DOHH2 (cell line): ENCODE measurements at regions not wholly inside any gene's neighbourhood (a gene's known extent, or its start where the extent isn't known, plus 50 kb on each side); places are given as distances from the start of the nearest gene placed in this dataset.
"Not testable (repeated sequence)": the region's sequence is repeated elsewhere in the genome, so short reads cannot be mapped to it uniquely, and the experiment has no call there.

Source experiments
- H3F3A ChIP-seq: fragments of 200-600 bp; sonication (generic), shearing (Covaris generic); 2 replicates; pipeline ENCODE4 v1.6.0; 2016; ENCODE audit warnings: antibody characterized with exemption, mild to moderate bottlenecking; ENCODE audit not compliant: control insufficient read depth, insufficient read depth
- H3K27ac ChIP-seq: fragments of 200-600 bp; sonication (generic); 2 replicates; pipeline ENCODE4 v1.5.1; 2014; ENCODE audit warnings: low read depth, mild to moderate bottlenecking, low read length, moderate library complexity
- H3K27me3 ChIP-seq: fragments of 200-600 bp; sonication (generic); 2 replicates; pipeline ENCODE4 v1.6.1; 2014; ENCODE audit warnings: mild to moderate bottlenecking, low read length, mixed read lengths; ENCODE audit not compliant: control insufficient read depth
- H3K36me3 ChIP-seq: fragments of 200-600 bp; sonication (generic); 2 replicates; pipeline ENCODE4 v1.6.1; 2014; ENCODE audit warnings: mild to moderate bottlenecking, low read length, moderate library complexity, mixed read lengths; ENCODE audit not compliant: control insufficient read depth
- H3K4me1 ChIP-seq: fragments of 200-600 bp; sonication (generic); 2 replicates; pipeline ENCODE4 v1.6.1; 2014; ENCODE audit warnings: mild to moderate bottlenecking, low read length, mixed read lengths; ENCODE audit not compliant: control insufficient read depth
- H3K4me2 ChIP-seq: fragments of 200-600 bp; sonication (generic); 2 replicates; pipeline ENCODE4 v1.6.0; 2014; ENCODE audit warnings: mild to moderate bottlenecking, low read length, moderate library complexity
- H3K4me3 ChIP-seq: fragments of 200-600 bp; sonication (generic); 2 replicates; pipeline ENCODE4 v1.5.1; 2014; ENCODE audit warnings: mild to moderate bottlenecking, low read length, mixed read lengths
- H3K79me2 ChIP-seq: fragments of 200-600 bp; sonication (generic); 2 replicates; pipeline ENCODE4 v1.6.1; 2014; ENCODE audit warnings: mild to moderate bottlenecking, low read length, mixed read lengths; ENCODE audit not compliant: control insufficient read depth
- H3K9me2 ChIP-seq: fragments of 200-600 bp; sonication (generic); replicated peaks from 2 replicates; pipeline ENCODE4 v1.6.1; 2014; ENCODE audit warnings: mild to moderate bottlenecking, low read length, mixed read lengths; ENCODE audit not compliant: control insufficient read depth
- H3K9me3 ChIP-seq: fragments of 200-600 bp; sonication (generic); 2 replicates; pipeline ENCODE4 v1.6.1; 2014; ENCODE audit warnings: antibody characterized with exemption, low read length, mixed read lengths; ENCODE audit not compliant: control insufficient read depth, insufficient read depth
- H4K20me1 ChIP-seq: fragments of 200-600 bp; sonication (generic); 2 replicates; pipeline ENCODE4 v1.6.0; 2014; ENCODE audit warnings: low read depth, mild to moderate bottlenecking, antibody characterized with exemption, low read length, moderate library complexity; ENCODE audit not compliant: control insufficient read depth, insufficient read depth
- EZH2phosphoT487 ChIP-seq: fragments of 200-600 bp; sonication (generic); IDR thresholded peaks from 2 replicates; pipeline ENCODE4 v1.6.1; 2017; ENCODE audit warnings: borderline replicate concordance, mild to moderate bottlenecking, antibody characterized with exemption, low read length, moderate library complexity, mixed read lengths
- TF ChIP-seq, protein P1 (sequence below): fragments of 200-600 bp; sonication (generic); IDR thresholded peaks from one replicate; pipeline ENCODE4 v1.5.1; 2014; ENCODE audit warnings: antibody characterized with exemption, mild to moderate bottlenecking, low read depth, low read length; ENCODE audit not compliant: poor library complexity, severe bottlenecking

DNA sequence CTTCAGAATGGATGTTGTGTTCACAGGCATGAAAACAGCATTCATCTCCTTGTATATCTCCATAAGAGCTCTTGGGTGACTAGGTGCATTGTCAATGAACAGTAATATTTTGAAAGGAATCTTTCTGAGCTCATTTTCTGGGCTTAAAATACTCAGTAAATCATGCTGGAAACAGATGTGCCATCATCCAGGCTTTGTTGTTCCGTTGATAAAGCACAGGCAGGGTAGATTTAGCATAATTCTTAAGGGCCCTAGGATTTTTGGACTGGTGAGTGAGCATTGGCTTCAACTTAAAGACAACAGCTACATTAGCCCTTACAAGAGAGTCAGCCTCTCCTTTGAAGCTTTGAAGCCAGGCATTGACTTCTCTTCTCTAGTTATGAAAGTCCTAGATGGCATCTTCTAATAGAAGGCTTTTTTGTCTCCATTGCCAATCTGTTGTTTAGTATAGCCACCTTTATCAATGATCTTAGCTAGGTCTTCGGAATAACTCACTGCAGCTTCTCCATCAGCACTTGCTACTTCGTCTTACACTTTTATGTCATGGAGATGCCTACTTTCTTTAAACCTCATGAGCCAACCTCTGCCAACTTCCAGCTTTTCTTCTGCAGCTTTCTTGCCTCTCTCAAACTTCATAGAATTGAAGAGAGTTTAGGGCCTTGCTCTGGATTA lies 79.6 kb upstream of the PSMA6 start:
- Histone ChIP-seq H3K4me3 (no peak overlapping the region), H3K79me2 (no peaks in the 10 kb centered on the region), H3K36me3 (no peaks in the 10 kb centered on the region), H3K4me2 (no peak overlapping the region), H3F3A (no peaks in the 10 kb centered on the region), H4K20me1 (no peaks in the 10 kb centered on the region), H3K9me3 (no peaks in the 10 kb centered on the region), H3K27me3 (no peaks in the 10 kb centered on the region), H3K4me1 (no peaks in the 10 kb centered on the region), H3K27ac (no peak overlapping the region), H3K9me2 (no peaks in the 10 kb centered on the region)
- TF ChIP-seq EZH2phosphoT487, result no peak
- TF ChIP-seq, protein P1, sequence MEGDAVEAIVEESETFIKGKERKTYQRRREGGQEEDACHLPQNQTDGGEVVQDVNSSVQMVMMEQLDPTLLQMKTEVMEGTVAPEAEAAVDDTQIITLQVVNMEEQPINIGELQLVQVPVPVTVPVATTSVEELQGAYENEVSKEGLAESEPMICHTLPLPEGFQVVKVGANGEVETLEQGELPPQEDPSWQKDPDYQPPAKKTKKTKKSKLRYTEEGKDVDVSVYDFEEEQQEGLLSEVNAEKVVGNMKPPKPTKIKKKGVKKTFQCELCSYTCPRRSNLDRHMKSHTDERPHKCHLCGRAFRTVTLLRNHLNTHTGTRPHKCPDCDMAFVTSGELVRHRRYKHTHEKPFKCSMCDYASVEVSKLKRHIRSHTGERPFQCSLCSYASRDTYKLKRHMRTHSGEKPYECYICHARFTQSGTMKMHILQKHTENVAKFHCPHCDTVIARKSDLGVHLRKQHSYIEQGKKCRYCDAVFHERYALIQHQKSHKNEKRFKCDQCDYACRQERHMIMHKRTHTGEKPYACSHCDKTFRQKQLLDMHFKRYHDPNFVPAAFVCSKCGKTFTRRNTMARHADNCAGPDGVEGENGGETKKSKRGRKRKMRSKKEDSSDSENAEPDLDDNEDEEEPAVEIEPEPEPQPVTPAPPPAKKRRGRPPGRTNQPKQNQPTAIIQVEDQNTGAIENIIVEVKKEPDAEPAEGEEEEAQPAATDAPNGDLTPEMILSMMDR, result no peak

DNA sequence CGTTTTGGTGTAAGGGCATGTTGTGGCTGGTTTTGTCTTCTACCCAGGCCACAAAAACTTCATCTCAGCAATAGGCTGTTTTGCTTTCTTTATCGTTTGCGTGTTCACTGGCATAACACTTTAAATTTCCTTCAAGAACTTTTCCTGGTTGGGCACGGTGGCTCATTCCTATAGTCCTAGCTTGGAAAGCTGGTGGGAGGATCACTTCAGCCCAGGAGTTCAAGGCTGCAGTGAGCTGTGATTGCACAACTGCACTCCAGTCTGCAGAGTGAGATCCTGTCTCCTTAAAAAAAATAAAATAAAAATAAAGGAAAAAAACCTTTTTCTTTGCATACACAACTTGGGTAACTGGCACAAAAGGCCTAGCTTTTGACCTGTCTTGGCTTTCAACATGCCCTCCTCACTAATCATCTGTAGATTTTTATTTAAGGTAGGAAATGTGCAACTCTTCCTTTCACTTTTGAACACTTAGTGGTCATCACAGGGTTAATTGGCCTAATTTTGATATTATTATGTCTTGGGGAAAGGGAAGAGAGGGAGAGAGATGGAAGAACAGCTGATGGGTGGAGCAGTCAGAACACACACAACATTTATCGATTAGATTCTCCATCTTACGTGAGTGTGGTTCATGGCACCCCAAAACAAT lies 78.9 kb upstream of the PSMA6 start:
- Histone ChIP-seq H3F3A (no peaks in the 10 kb centered on the region), H3K4me1 (no peaks in the 10 kb centered on the region), H3K9me2 (no peaks in the 10 kb centered on the region), H3K79me2 (no peaks in the 10 kb centered on the region), H3K36me3 (no peaks in the 10 kb centered on the region), H4K20me1 (no peaks in the 10 kb centered on the region), H3K27me3 (no peaks in the 10 kb centered on the region), H3K4me2 (no peak overlapping the region), H3K9me3 (no peaks in the 10 kb centered on the region), H3K27ac (no peak overlapping the region), H3K4me3 (no peak overlapping the region)
- TF ChIP-seq, protein P1, result no peak
- TF ChIP-seq EZH2phosphoT487, result no peak

GRCh38 chr14:35213869-35214387 lies 78.3 kb upstream of the PSMA6 start:
- H3K4me3 ChIP-seq, result no peak overlapping the region
- H3K4me1 ChIP-seq, result no peaks in the 10 kb centered on the region
- no peak overlapping the region for H3K4me2 ChIP-seq
- H3K9me2 ChIP-seq, result no peaks in the 10 kb centered on the region
- no peak for TF ChIP-seq EZH2phosphoT487
- H3F3A ChIP-seq, result no peaks in the 10 kb centered on the region
- no peaks in the 10 kb centered on the region for H3K9me3 ChIP-seq
- no peaks in the 10 kb centered on the region for H3K36me3 ChIP-seq
- H3K27ac ChIP-seq, result no peak overlapping the region
- no peaks in the 10 kb centered on the region for H3K79me2 ChIP-seq
- H4K20me1 ChIP-seq, result no peaks in the 10 kb centered on the region
- H3K27me3 ChIP-seq, result no peaks in the 10 kb centered on the region

DNA sequence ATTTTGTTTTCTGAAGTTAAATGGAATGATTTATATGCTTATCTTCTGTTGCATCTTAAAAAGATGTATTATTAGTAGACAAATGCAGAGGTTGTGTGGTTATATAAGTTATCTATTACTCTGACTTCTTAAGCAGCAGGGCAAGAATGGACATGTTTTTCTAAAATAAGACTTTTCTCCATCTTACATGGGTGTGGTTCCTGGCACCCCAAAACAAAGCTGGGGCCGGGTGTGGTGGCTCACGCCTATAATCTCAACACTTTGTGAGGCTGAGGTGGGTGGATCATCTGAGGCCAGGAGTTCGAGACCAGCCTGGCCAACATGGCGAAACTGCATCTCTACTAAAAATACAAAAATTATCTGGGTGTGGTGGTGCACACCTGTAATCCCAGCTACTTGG lies 77.8 kb upstream of the PSMA6 start:
- not testable (repeated sequence) for H3K4me2 ChIP-seq, H3K27me3 ChIP-seq, H3K27ac ChIP-seq

More for the DNA sequence above, 77.8 kb upstream of the PSMA6 start:
- H3K4me3 ChIP-seq, H4K20me1 ChIP-seq, H3F3A ChIP-seq, H3K4me1 ChIP-seq, H3K9me3 ChIP-seq, H3K79me2 ChIP-seq, H3K9me2 ChIP-seq, H3K36me3 ChIP-seq: not testable (repeated sequence)
